IMR-90 (cell line): ENCODE measurements at regions not wholly inside any gene's neighbourhood (a gene's known extent, or its start where the extent isn't known, plus 50 kb on each side); places are given as distances from the start of the nearest gene placed in this dataset.

Experiments
- ATAC-seq: fragments of 200-7000 bp; cut with Tn5 transposase; 2 replicates; pipeline ENCODE4 v1.9.1; 2020; ENCODE audit warnings: low read depth, mild to moderate bottlenecking, moderate library complexity
- BruUV-seq: library from RNA; stranded (reverse); fragments of 400-500 nt; replicated peaks from 2 replicates; lab custom pipeline; 2021; lab: Mats Ljungman, UMichigan
- CTCF ChIA-PET: fragments of 300-600 bp; formaldehyde crosslinking; extraction: SDS; loops from one replicate; lab custom pipeline; 2021; ENCODE audit warnings: antibody characterized with exemption; lab: Yijun Ruan, JAX
- POLR2A ChIA-PET: fragments of 300-600 bp; sonication (Branson Sonifier 250); formaldehyde crosslinking; loops from one replicate; lab custom pipeline; 2022; ENCODE audit warnings: antibody characterized with exemption; ENCODE audit not compliant: unreplicated experiment; lab: Charles Lee
- DNase-seq: peaks from one replicate; pipeline ENCODE4 v3.0.0; 2013
- H2AFZ ChIP-seq: replicated peaks from 2 replicates; pipeline ENCODE3; 2013; ENCODE audit warnings: low read length, mild to moderate bottlenecking; ENCODE audit not compliant: poor library complexity
- H2AK5ac ChIP-seq: 2 replicates; pipeline ENCODE4 v1.6.1; 2013; ENCODE audit warnings: low read depth, low read length, inconsistent platforms
- H2AK9ac ChIP-seq: replicated peaks from 2 replicates; pipeline ENCODE3; 2013; ENCODE audit warnings: mild to moderate bottlenecking, low read depth, low read length, moderate library complexity; ENCODE audit not compliant: poor library complexity
- H2BK120ac ChIP-seq: 2 replicates; pipeline ENCODE4 v1.6.1; 2013; ENCODE audit warnings: low read depth, low read length, inconsistent platforms
- H2BK15ac ChIP-seq: 3 replicates; pipeline ENCODE4 v1.6.1; 2013; ENCODE audit warnings: low read depth, low read length, inconsistent platforms
- H2BK20ac ChIP-seq: 2 replicates; pipeline ENCODE4 v1.6.1; 2013; ENCODE audit warnings: low read depth, mild to moderate bottlenecking, inconsistent platforms, low read length, moderate library complexity
- H2BK5ac ChIP-seq: 2 replicates; pipeline ENCODE4 v1.6.1; 2013; ENCODE audit warnings: mild to moderate bottlenecking, low read depth, low read length, inconsistent platforms; ENCODE audit not compliant: poor library complexity, severe bottlenecking
- H3K14ac ChIP-seq: replicated peaks from 2 replicates; pipeline ENCODE4 v1.6.1; 2013; ENCODE audit warnings: low read depth, low read length, inconsistent platforms
- H3K18ac ChIP-seq: 2 replicates; pipeline ENCODE4 v1.6.1; 2013; ENCODE audit warnings: low read depth, low read length, control low read depth
- H3K23ac ChIP-seq: 2 replicates; pipeline ENCODE4 v1.6.1; 2013; ENCODE audit warnings: low read depth, low read length, inconsistent platforms
- H3K27ac ChIP-seq: 2 replicates; pipeline ENCODE4 v1.5.1; 2013; ENCODE audit warnings: mild to moderate bottlenecking, control low read depth, low read length; ENCODE audit not compliant: insufficient read depth
- H3K27me3 ChIP-seq: 2 replicates; pipeline ENCODE4 v1.6.1; 2013; ENCODE audit warnings: low read length; ENCODE audit not compliant: control insufficient read depth, insufficient read depth
- H3K36me3 ChIP-seq: 2 replicates; pipeline ENCODE4 v1.6.1; 2013; ENCODE audit warnings: low read length, mixed read lengths; ENCODE audit not compliant: control insufficient read depth, insufficient read depth
- H3K4ac ChIP-seq: 2 replicates; pipeline ENCODE4 v1.6.1; 2013; ENCODE audit warnings: low read depth, low read length, inconsistent platforms
- H3K4me1 ChIP-seq: 2 replicates; pipeline ENCODE4 v1.6.1; 2013; ENCODE audit warnings: low read length, mixed read lengths; ENCODE audit not compliant: control insufficient read depth, insufficient read depth
- H3K4me2 ChIP-seq: 2 replicates; pipeline ENCODE4 v1.6.1; 2013; ENCODE audit warnings: low read depth, mild to moderate bottlenecking, control low read depth, low read length, moderate library complexity
- H3K4me3 ChIP-seq: 2 replicates; pipeline ENCODE4 v1.5.1; 2013; ENCODE audit warnings: low read depth, mild to moderate bottlenecking, control low read depth, low read length, moderate library complexity; ENCODE audit not compliant: insufficient read depth
- H3K56ac ChIP-seq: 2 replicates; pipeline ENCODE4 v1.6.1; 2013; ENCODE audit warnings: low read length, inconsistent platforms; ENCODE audit not compliant: insufficient read depth; ENCODE audit errors: extremely low read depth
- H3K79me1 ChIP-seq, 2 experiments: 2 replicates each; pipeline ENCODE4 v1.6.1; 2013; ENCODE audit warnings: low read length in 2 of 2, inconsistent platforms in 1 of 2, low read depth in 1 of 2
- H3K9ac ChIP-seq: 2 replicates; pipeline ENCODE4 v1.6.1; 2013; ENCODE audit warnings: low read depth, low read length, control low read depth
- H3K9me1 ChIP-seq: 2 replicates; pipeline ENCODE4 v1.6.1; 2013; ENCODE audit warnings: low read length, inconsistent platforms; ENCODE audit not compliant: insufficient read depth
- H3K9me3 ChIP-seq: 2 replicates; pipeline ENCODE4 v1.6.1; 2013; ENCODE audit warnings: low read length; ENCODE audit not compliant: control insufficient read depth, insufficient read depth
- H4K20me1 ChIP-seq: 2 replicates; pipeline ENCODE4 v1.6.1; 2013; ENCODE audit warnings: low read length, inconsistent platforms; ENCODE audit not compliant: insufficient read depth
- H4K5ac ChIP-seq: 2 replicates; pipeline ENCODE4 v1.6.1; 2013; ENCODE audit warnings: mild to moderate bottlenecking, low read depth, low read length, control low read depth
- H4K8ac ChIP-seq, 2 experiments: 2 replicates each; pipeline ENCODE4 v1.6.1; 2013; ENCODE audit warnings: low read depth in 2 of 2, low read length in 2 of 2, control low read depth in 1 of 2, inconsistent platforms in 1 of 2
- H4K91ac ChIP-seq: 2 replicates; pipeline ENCODE4 v1.6.1; 2013; ENCODE audit warnings: low read depth, low read length, inconsistent platforms; ENCODE audit not compliant: insufficient read depth
- BHLHE40 ChIP-seq: fragments of 150-350 bp; IDR thresholded peaks from 2 replicates; pipeline ENCODE4 v1.6.1; 2016; ENCODE audit warnings: mild to moderate bottlenecking, low read depth, low read length
- CTCF ChIP-seq: conservative IDR thresholded peaks from 2 replicates; pipeline ENCODE4 v1.5.1; 2012; ENCODE audit warnings: mild to moderate bottlenecking, low read depth, low read length, improper control_type of control experiment
- MAFK ChIP-seq: IDR thresholded peaks from 2 replicates; pipeline ENCODE4 v1.6.1; 2012; ENCODE audit warnings: low read depth, low read length, improper control_type of control experiment
- NFE2L2 ChIP-seq: fragments of 150-350 bp; IDR thresholded peaks from 2 replicates; pipeline ENCODE4 v1.6.1; 2016; ENCODE audit warnings: low read depth, mild to moderate bottlenecking, low read length
- POLR2A ChIP-seq: IDR thresholded peaks from 2 replicates; pipeline ENCODE4 v1.6.1; 2012; ENCODE audit warnings: mild to moderate bottlenecking, low read depth, low read length
- RCOR1 ChIP-seq: IDR thresholded peaks from 2 replicates; pipeline ENCODE4 v1.6.1; 2012; ENCODE audit warnings: mild to moderate bottlenecking, low read length, improper control_type of control experiment; ENCODE audit not compliant: insufficient replicate concordance
- RFX5 ChIP-seq: IDR thresholded peaks from 2 replicates; pipeline ENCODE4 v1.8.0; 2012; ENCODE audit warnings: low read depth, mild to moderate bottlenecking, low read length, moderate library complexity
- SMC3 ChIP-seq: fragments of 150-350 bp; IDR thresholded peaks from 2 replicates; pipeline ENCODE4 v1.6.1; 2016; ENCODE audit warnings: low read depth, mild to moderate bottlenecking, antibody characterized with exemption, low read length, moderate library complexity
- USF2 ChIP-seq: fragments of 150-350 bp; IDR thresholded peaks from 2 replicates; pipeline ENCODE4 v1.6.1; 2017; ENCODE audit warnings: mild to moderate bottlenecking, antibody characterized with exemption, low read length, low read depth
- WGBS, 2 experiments: methylation state at CpG; one replicate each; pipeline versions ENCODE4 v1.1.5 to v1.1.7; 2013; ENCODE audit warnings: missing lambda C conversion rate in 2 of 2; ENCODE audit not compliant: insufficient read length in 1 of 2; ENCODE audit errors: extremely low coverage in 2 of 2; 5-methylcytosine and 5-hydroxymethylcytosine counted together
- dilution Hi-C: fragments of 300-500 bp; cut with HindIII; formaldehyde crosslinking; loops from one replicate; pipeline ENCODE4 v1.14.3; 2018; ENCODE audit warnings: low sequenced_read_pairs; ENCODE audit not compliant: unreplicated experiment
- in situ Hi-C: fragments of 300-500 bp; cut with MboI; formaldehyde crosslinking; loops from 3 replicates; pipeline ENCODE4 v1.14.3; 2019; ENCODE audit warnings: low sequenced_read_pairs, inconsistent platforms, mixed read lengths
- intact Hi-C: fragments of 100-400 bp; cut with micrococcal nuclease; formaldehyde crosslinking; loops from 2 replicates; pipeline ENCODE4 v1.10.0; 2022

- TF ChIP-seq MAFK (no peak), RCOR1 (no peak), BHLHE40 (no peak), NFE2L2 (no peak), CTCF (no peak), SMC3 (no peak), POLR2A (no peak), USF2 (no peak), RFX5 (no peak)
- dilution Hi-C loops (no loop called here), intact Hi-C loops (no loop called here), in situ Hi-C loops (no loop called here)
- no peak overlapping the region for H2BK5ac ChIP-seq
- H4K5ac ChIP-seq = no peak overlapping the region
- H2AK5ac ChIP-seq = no peak overlapping the region
- no peak overlapping the region for H4K8ac ChIP-seq
- no peak overlapping the region for H2AFZ ChIP-seq
- no peaks in the 10 kb centered on the region for H3K36me3 ChIP-seq
- H3K4me3 ChIP-seq = no peak overlapping the region
- H3K79me1 ChIP-seq = no peaks in the 10 kb centered on the region
- H3K27ac ChIP-seq = no peak overlapping the region
- H3K9me1 ChIP-seq = no peaks in the 10 kb centered on the region
- ATAC-seq (no peak), DNase-seq (no peak)
- no peak overlapping the region for H2BK15ac ChIP-seq
- no peak overlapping the region for H2BK20ac ChIP-seq
- no peaks in the 10 kb centered on the region for H3K4me1 ChIP-seq
- no peaks in the 10 kb centered on the region for H3K27me3 ChIP-seq
- no TSS peak for BruUV-seq
- no peak overlapping the region for H3K23ac ChIP-seq
- H3K56ac ChIP-seq = no peak overlapping the region
- no peak overlapping the region for H2AK9ac ChIP-seq
- ChIA-PET POLR2A (no interaction called here), CTCF (no interaction called here)
- no peak overlapping the region for H3K18ac ChIP-seq
- no peak overlapping the region for H3K14ac ChIP-seq
- H3K4me2 ChIP-seq = no peak overlapping the region
- H3K9me3 ChIP-seq = 0 out of 2 replicates have a peak, but pooled peaks cover 2% of the 10 kb centered on the region
- WGBS, 2 experiments = no CpG with 5 or more reads among the region's 6 CpGs
- no peak overlapping the region for H4K91ac ChIP-seq
- H3K4ac ChIP-seq = no peak overlapping the region
- H2BK120ac ChIP-seq = no peak overlapping the region
- no peak overlapping the region for H3K9ac ChIP-seq
- H4K20me1 ChIP-seq = no peaks in the 10 kb centered on the region
Observed at GRCh38 chr18:38690626-38691025, 1125.0 kb upstream of the CELF4 start.
